T-helper 17 cell (primary cell): ENCODE measurements at regions not wholly inside any gene's neighbourhood (a gene's known extent, or its start where the extent isn't known, plus 50 kb on each side); places are given as distances from the start of the nearest gene placed in this dataset.

Experiments used
- ATAC-seq: fragments of 150-1000 bp; cut with Tn5 transposase; 2 replicates; pipeline ENCODE4 v1.10.0; 2021; ENCODE audit warnings: mild to moderate bottlenecking, moderate library complexity
- DNase-seq, 3 donors: peaks; one replicate each; pipeline versions ENCODE4 v3.0.0 to v3.0.0-alpha.2; 2020 to 2021
- H3K9me3 ChIP-seq: one replicate; pipeline ENCODE4 v1.7.0; 2013; ENCODE audit warnings: low read length, mild to moderate bottlenecking; ENCODE audit not compliant: control insufficient read depth, poor library complexity, severe bottlenecking
- H3K27ac Mint-ChIP-seq: one replicate; pipeline ENCODE4 v1.8.0; 2022; ENCODE audit warnings: mild to moderate bottlenecking, moderate library complexity, mixed read lengths
- H3K27me3 Mint-ChIP-seq: one replicate; pipeline ENCODE4 v1.8.0; 2022; ENCODE audit warnings: mixed read lengths
- H3K36me3 Mint-ChIP-seq: one replicate; pipeline ENCODE4 v1.8.0; 2022; ENCODE audit warnings: low read depth, mixed read lengths
- H3K4me1 Mint-ChIP-seq: one replicate; pipeline ENCODE4 v1.8.0; 2022; ENCODE audit warnings: mild to moderate bottlenecking, mixed read lengths
- H3K4me3 Mint-ChIP-seq: one replicate; pipeline ENCODE4 v1.8.0; 2022; ENCODE audit warnings: mild to moderate bottlenecking, moderate library complexity, mixed read lengths

DNA sequence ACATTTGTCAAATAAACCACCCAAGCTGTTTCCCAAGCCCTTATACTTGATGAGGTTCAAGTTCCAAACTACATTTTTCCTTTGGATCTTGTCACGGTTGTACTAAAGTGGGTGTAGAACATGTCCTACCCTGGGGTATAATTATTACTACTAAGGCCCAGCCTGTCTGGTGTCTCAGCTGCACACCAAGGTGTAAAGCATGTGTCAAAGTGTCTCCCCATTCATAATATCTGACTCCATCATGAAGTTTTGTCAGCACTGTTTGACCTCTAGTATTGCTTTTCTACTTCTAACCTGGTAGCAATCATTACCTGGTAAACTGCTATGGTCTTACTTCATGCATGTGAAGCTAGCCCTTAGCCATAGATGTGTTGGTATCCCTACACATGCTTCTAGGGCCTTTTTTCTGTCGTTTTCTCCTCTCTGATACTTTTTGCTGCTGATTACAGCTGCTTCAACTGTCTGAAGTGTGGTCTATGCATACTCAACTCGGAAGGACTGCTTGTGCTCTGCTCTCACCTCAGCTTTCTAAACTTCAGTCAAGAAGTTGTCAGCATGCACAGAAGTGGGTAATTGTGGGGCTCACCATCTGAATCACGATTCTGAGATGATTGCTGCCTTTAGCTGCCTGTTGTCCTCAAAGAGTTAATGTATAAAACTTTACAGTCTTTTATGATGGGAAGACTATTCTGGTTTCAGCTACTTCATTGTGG is 445.7 kb upstream of the TRIB2 start:
- H3K9me3 ChIP-seq, result no peaks in the 10 kb centered on the region
- H3K4me1 Mint-ChIP-seq, result peaks cover 15% of the 10 kb centered on the region
- no peaks in the 10 kb centered on the region for H3K27me3 Mint-ChIP-seq
- DNase-seq (no peak), ATAC-seq (peak; percentile 37)
- peak overlapping the region; percentile 89 for H3K27ac Mint-ChIP-seq
- H3K4me3 Mint-ChIP-seq, result peak overlapping the region; percentile 73
- peaks cover 6% of the 10 kb centered on the region for H3K36me3 Mint-ChIP-seq

DNA sequence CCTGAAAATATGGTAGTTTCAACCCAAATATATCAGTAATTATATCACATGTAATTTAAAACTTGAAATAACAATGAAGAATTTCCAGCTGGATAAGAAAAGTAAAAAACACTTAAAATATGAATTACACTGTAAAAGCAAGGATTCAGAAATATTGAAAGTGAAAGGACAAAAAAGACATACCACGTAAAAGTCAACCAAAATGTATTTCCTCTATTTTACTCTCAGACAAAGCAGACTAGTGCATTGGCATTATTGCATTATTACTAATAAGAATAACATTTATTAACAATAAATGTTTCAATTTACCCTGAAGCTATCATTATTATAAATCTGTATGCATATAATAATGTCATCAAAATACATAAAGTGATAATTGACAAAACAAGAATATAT is 445.1 kb upstream of the TRIB2 start:
- no peaks in the 10 kb centered on the region for H3K9me3 ChIP-seq
- DNase-seq (no peak), ATAC-seq (no peak)
- H3K27me3 Mint-ChIP-seq, result no peaks in the 10 kb centered on the region
- H3K36me3 Mint-ChIP-seq, result peaks cover 6% of the 10 kb centered on the region
- peak overlapping the region; percentile 89 for H3K27ac Mint-ChIP-seq
- peak overlapping the region; percentile 73 for H3K4me3 Mint-ChIP-seq
- H3K4me1 Mint-ChIP-seq, result peaks cover 15% of the 10 kb centered on the region

DNA sequence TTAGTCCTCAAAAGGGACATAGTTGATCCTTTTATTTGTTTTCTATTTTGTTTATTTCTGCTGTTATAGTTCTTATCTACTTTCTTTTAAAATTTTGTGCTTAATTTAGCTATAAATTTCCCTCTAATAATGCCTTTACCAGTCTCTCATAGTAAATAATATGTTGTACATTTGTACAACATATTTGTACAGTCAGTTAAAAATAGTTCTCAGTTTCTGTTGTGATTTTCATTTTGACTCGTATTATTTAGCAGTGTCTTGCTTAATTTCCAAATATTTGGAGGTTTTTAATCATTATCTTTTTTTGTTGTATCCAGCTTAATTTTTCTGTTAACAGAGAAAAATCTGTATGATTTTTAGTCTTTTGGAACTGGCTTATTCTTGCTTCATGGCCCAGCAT is 443.6 kb upstream of the TRIB2 start:
- H3K27me3 Mint-ChIP-seq, result no peaks in the 10 kb centered on the region

DNA sequence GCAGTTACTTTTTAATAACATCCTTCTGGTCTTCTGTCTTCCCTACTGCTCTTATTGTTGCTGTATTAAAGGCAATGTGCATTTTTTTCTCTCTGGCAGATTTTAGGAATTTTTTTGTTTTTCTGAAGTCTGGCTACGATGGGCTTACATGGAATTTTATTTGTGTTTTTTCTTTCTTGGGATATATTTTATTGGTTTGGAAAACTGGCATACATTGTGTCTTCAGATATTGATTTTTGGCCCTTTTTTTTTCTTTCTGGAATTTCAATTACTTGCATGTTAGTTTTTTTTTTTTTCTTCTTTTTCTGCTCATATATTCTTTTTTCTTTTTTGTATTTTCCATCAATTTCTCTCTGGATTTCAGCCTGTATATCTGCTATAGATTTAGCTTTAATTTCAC is 442.1 kb upstream of the TRIB2 start:
- no peaks in the 10 kb centered on the region for H3K9me3 ChIP-seq
- Mint-ChIP-seq H3K36me3 (peaks cover 6% of the 10 kb centered on the region), H3K4me1 (peaks cover 13% of the 10 kb centered on the region), H3K27ac (no peak overlapping the region), H3K4me3 (no peak overlapping the region), H3K27me3 (no peaks in the 10 kb centered on the region)
- ATAC-seq, result no peak
- DNase-seq, result no peak

More for the DNA sequence above, 443.6 kb upstream of the TRIB2 start:
- ATAC-seq, result no peak
- H3K4me3 Mint-ChIP-seq, result no peak overlapping the region
- H3K4me1 Mint-ChIP-seq, result peaks cover 15% of the 10 kb centered on the region
- no peaks in the 10 kb centered on the region for H3K9me3 ChIP-seq
- H3K27ac Mint-ChIP-seq, result no peak overlapping the region
- H3K36me3 Mint-ChIP-seq, result peaks cover 6% of the 10 kb centered on the region
- no peak for DNase-seq

DNA sequence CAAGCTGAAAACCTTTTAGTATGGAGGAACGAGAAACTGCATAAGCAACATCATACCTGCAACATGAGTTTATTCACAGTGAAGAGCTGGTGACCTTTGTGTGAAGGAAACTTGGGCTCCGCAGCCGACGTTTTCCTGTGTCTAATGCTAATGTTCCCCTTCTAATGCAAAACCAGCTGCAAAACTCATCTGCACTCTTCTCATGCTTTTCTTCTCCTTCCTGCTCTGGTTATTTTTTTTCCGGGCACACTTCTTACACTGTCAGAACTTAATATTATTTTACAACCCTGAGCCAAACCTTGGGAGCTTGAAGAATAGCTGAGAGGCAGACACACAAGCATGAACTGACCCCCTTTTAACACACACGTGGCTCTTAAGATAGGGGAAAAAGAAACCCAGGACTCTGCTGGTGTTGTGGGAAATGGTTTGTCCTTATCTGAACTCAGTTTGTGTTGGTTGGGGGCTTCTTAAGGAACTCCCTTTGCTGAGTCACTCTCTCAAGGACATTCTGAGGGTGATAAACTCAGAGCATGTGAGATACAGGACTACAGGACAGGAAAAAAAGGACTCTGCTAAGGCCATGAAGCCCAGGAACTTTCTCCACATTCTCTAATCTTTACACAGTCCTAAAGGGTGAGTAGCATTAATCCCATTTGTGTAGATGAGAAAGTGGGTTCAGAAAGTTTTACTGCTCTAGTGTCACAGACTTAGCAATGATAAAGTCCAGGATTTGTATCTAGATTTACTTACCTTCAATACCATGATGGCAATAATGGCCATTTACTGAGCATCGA is 439.3 kb upstream of the TRIB2 start:
- Mint-ChIP-seq H3K4me3 (no peak overlapping the region), H3K4me1 (peaks cover 6% of the 10 kb centered on the region), H3K27ac (no peak overlapping the region), H3K36me3 (peaks cover 10% of the 10 kb centered on the region), H3K27me3 (no peaks in the 10 kb centered on the region)
- DNase-seq (no peak), ATAC-seq (no peak)
- no peaks in the 10 kb centered on the region for H3K9me3 ChIP-seq

DNA sequence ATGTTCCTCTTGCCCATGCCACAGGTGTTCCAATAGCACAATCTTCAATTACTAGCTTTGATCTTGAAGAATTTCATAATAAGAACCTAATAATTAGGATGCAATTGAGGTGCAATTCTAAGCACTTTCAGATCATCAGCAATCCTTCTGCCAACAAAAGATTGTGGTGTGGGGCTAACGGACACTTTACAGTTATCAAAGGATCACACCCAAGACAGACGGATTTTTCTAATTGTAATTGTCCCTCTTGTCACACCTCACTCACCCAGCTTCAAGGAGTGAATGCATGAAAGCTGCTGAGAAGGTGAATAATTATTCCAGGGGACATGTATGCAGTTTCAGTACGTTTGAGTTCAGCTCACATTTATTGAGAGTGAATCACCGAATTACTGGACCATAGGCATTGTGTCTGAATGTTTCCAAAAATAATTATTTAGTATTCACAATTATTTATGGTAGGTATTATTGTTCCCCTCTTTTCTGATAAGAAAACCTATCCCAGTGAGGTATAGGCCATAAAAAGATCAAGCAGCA is 438.5 kb upstream of the TRIB2 start:
- no peak overlapping the region for H3K4me3 Mint-ChIP-seq
- no peaks in the 10 kb centered on the region for H3K27me3 Mint-ChIP-seq
- DNase-seq (no peak), ATAC-seq (no peak)
- peaks cover 10% of the 10 kb centered on the region for H3K36me3 Mint-ChIP-seq
- no peak overlapping the region for H3K27ac Mint-ChIP-seq
- no peaks in the 10 kb centered on the region for H3K9me3 ChIP-seq
- H3K4me1 Mint-ChIP-seq, result peaks cover 6% of the 10 kb centered on the region

DNA sequence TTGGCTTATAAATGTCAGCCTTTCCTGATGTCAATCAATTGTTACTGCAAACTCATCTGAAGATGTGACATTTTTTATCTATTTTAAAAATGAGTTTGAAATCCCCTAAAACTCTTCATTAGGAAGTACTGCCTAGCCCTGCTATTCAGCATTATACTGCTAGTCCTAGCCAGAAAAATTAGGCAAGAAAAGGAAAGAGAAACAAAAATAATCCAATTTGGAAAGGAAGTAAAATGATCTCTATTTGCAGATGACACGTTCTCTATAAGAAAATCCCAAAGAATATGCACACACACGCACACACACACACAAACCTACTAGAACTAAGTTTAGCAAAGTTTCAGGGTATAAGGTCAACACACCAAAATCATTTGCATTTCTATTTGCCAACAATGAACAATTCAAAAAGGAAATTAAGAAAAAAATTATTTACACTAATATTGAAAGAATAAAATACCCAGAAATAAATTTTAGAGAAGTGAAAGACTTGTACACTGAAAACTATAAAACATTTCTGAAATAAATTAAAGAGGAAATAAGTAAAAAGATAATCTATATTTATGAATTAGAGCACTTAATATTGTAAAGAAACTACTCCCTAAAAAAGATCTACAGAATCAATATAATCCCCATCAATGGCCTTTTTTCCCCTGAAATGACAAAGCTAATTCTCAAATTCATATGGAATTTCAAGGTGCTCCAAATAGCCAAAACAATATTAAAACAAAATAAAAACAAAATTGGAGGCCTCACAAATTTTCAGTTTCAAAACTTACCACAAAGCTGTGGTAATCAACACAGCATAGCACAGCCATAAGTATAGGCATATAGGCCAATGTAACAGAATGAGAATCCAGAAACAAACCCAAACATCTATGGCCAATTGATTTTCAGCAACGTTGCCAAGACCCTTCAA is 433.7 kb upstream of the TRIB2 start:
- no peaks in the 10 kb centered on the region for H3K9me3 ChIP-seq
- Mint-ChIP-seq H3K27me3 (no peaks in the 10 kb centered on the region), H3K27ac (no peak overlapping the region), H3K4me1 (peaks cover 16% of the 10 kb centered on the region), H3K36me3 (peaks cover 4% of the 10 kb centered on the region), H3K4me3 (no peak overlapping the region)
- ATAC-seq (no peak), DNase-seq (no peak)

DNA sequence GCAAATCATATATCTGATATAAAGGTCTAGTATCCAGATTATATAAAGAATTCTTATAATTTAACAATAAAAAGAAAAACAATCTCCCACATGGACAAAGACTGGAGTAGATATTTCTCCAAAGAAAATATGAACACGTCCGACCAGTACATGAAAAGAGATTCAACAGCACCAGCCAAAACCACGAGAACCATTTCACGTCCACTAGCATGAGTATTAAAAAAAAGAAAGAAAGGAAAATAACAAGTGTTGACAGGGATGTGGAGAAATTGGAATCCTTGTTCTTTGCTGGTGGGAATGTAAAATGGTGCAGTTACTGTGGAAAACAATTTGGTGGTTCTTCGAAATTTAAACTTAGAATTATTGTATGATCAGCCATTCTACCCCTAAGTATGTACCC is 432.7 kb upstream of the TRIB2 start:
- DNase-seq (no peak), ATAC-seq (no peak)
- no peaks in the 10 kb centered on the region for H3K27me3 Mint-ChIP-seq
- H3K9me3 ChIP-seq, result no peaks in the 10 kb centered on the region
- no peak overlapping the region for H3K4me3 Mint-ChIP-seq
- H3K27ac Mint-ChIP-seq, result no peak overlapping the region
- H3K4me1 Mint-ChIP-seq, result peaks cover 16% of the 10 kb centered on the region
- peaks cover 4% of the 10 kb centered on the region for H3K36me3 Mint-ChIP-seq

DNA sequence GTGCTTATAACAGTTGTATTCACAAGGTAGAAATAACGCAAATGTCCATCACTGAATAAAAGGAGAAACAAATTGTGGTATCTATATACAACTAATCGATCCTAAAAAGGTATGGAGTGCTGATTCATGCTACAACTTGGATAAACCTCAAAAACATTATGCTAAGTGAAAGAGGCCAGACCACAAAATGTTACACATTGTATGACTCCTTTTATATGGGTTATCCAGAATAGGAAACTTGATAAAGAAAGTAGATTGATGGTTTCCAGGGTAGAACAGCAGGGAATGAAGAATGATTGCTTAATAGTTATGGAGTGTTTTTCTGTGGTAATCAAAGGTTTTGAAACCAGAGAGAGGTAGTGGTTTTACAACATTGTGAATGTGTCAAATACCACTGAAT is 432.2 kb upstream of the TRIB2 start:
- Mint-ChIP-seq H3K27me3 (no peaks in the 10 kb centered on the region), H3K27ac (no peak overlapping the region), H3K4me1 (peaks cover 16% of the 10 kb centered on the region), H3K36me3 (peaks cover 4% of the 10 kb centered on the region), H3K4me3 (no peak overlapping the region)
- DNase-seq, result no peak
- no peaks in the 10 kb centered on the region for H3K9me3 ChIP-seq
- ATAC-seq, result no peak

DNA sequence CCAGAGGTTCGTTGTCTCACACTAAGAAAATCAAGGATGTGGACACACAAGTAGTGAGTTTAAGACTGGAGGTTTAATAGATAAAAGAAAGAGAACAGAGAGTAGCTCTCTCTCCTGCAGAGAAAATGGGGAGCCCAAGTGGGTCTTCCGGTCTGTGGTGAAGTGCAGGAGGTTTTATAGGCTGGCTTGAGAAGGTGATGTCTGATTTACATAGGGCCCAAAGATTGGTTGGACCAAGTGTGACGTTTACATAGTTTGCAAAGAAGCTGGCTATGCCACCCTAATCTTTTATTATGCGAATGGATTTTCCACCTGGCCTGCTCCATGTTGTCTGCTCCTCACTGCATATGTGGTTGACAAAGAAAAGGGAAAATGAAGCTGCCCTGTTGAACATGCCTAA is 430.4 kb upstream of the TRIB2 start:
- no peaks in the 10 kb centered on the region for H3K9me3 ChIP-seq
- DNase-seq, result no peak
- no peak overlapping the region for H3K27ac Mint-ChIP-seq
- H3K4me1 Mint-ChIP-seq, result peaks cover 11% of the 10 kb centered on the region
- no peak overlapping the region for H3K4me3 Mint-ChIP-seq
- H3K36me3 Mint-ChIP-seq, result no peaks in the 10 kb centered on the region
- no peak for ATAC-seq
- H3K27me3 Mint-ChIP-seq, result no peaks in the 10 kb centered on the region

DNA sequence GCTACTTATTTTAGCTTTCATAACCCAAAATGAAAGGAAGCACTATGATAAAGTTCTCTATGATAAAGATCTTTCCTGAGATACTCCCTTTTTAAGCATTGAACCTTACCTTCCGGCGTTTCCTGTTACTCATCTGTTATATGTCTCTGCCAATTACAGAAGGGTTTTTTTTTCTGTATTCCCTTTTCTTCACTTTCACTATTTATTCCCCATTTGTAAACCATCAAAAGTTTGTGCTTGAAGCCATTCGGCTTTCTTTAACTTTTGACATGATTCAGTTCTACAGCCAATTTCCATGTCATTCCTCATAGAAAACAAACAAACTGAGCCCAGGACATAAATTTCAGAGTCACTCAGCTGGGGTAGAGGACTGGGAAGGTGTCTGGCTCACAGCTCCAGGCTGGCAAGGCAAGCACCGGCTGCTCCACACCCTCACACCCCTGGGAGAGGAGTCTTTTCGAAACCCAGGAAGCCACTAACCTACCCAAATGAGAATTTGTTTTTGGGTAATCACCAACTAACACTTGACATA is 429.4 kb upstream of the TRIB2 start:
- Mint-ChIP-seq H3K36me3 (no peaks in the 10 kb centered on the region), H3K27ac (peak overlapping the region; percentile 8), H3K4me3 (no peak overlapping the region), H3K27me3 (no peaks in the 10 kb centered on the region), H3K4me1 (peaks cover 11% of the 10 kb centered on the region)
- DNase-seq, result no peak
- no peak for ATAC-seq
- no peaks in the 10 kb centered on the region for H3K9me3 ChIP-seq

DNA sequence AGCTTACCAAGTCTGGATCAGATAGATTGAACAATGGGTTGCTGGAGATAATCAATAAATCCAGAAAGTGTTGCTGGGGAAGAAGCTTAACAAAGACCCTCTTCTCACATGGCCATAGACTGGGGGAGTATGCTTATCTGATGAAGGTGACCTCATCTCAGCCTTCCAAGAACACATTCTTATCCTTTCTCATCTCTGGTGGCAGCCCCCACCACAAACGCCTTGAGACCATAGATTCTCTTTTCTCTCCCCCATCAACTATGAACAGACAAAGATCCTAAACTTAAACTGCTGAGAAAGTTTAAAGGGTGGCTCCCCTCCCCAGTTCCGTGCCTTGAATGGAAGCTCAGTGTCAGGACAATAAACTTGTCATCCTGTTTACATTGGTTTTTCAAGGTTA is 428.7 kb upstream of the TRIB2 start:
- Mint-ChIP-seq H3K27me3 (no peaks in the 10 kb centered on the region), H3K36me3 (peaks cover 2% of the 10 kb centered on the region), H3K27ac (no peak overlapping the region), H3K4me3 (no peak overlapping the region), H3K4me1 (peaks cover 11% of the 10 kb centered on the region)
- ATAC-seq, result no peak
- DNase-seq, result no peak
- H3K9me3 ChIP-seq, result no peaks in the 10 kb centered on the region
